Hepatocyte (in vitro differentiated cells): ENCODE measurements at regions not wholly inside any gene's neighbourhood (a gene's known extent, or its start where the extent isn't known, plus 50 kb on each side); places are given as distances from the start of the nearest gene placed in this dataset.

ENCODE experiments used
- DNase-seq: peaks from one replicate; pipeline ENCODE4 v3.0.0-alpha.2; 2016; ENCODE audit warnings: low spot score
- H2AFZ ChIP-seq: fragments of 200-600 bp; sonication (generic); 2 replicates; pipeline ENCODE4 v1.6.0; 2016; ENCODE audit warnings: antibody characterized with exemption, mild to moderate bottlenecking
- H3K27ac ChIP-seq: fragments of 200-600 bp; sonication (generic); 2 replicates; pipeline ENCODE4 v1.5.1; 2016; ENCODE audit warnings: mild to moderate bottlenecking
- H3K27me3 ChIP-seq: fragments of 200-600 bp; sonication (generic); 2 replicates; pipeline ENCODE4 v1.6.1; 2016
- H3K36me3 ChIP-seq: fragments of 200-600 bp; sonication (generic); replicated peaks from 2 replicates; pipeline ENCODE4 v1.5.1; 2016; ENCODE audit warnings: low read depth; ENCODE audit not compliant: insufficient read depth
- H3K4me1 ChIP-seq: fragments of 200-600 bp; sonication (generic); 2 replicates; pipeline ENCODE4 v1.5.1; 2016; ENCODE audit warnings: mild to moderate bottlenecking, moderate library complexity; ENCODE audit not compliant: insufficient read depth
- H3K4me2 ChIP-seq: fragments of 200-600 bp; sonication (generic); 2 replicates; pipeline ENCODE4 v1.6.0; 2016
- H3K4me3 ChIP-seq: fragments of 200-600 bp; sonication (generic); 2 replicates; pipeline ENCODE4 v1.5.1; 2016; ENCODE audit warnings: mild to moderate bottlenecking
- H3K79me2 ChIP-seq: fragments of 200-600 bp; sonication (generic); 2 replicates; pipeline ENCODE4 v1.6.0; 2017; ENCODE audit warnings: mild to moderate bottlenecking
- H3K9me2 ChIP-seq: fragments of 200-600 bp; sonication (generic); replicated peaks from 2 replicates; pipeline ENCODE4 v1.6.0; 2017; ENCODE audit warnings: mild to moderate bottlenecking; ENCODE audit not compliant: insufficient read depth
- H3K9me3 ChIP-seq: fragments of 200-600 bp; sonication (generic); 2 replicates; pipeline ENCODE4 v1.5.1; 2016; ENCODE audit warnings: low read depth, mild to moderate bottlenecking
- H4K20me1 ChIP-seq: fragments of 200-600 bp; sonication (generic); 2 replicates; pipeline ENCODE4 v1.6.0; 2016; ENCODE audit warnings: mild to moderate bottlenecking; ENCODE audit not compliant: insufficient read depth, poor library complexity, severe bottlenecking
- EZH2 ChIP-seq: fragments of 200-600 bp; sonication (generic); IDR thresholded peaks from 2 replicates; pipeline ENCODE4 v1.6.1; 2016; ENCODE audit warnings: antibody characterized with exemption, mild to moderate bottlenecking, borderline replicate concordance
- EZH2phosphoT487 ChIP-seq: fragments of 200-600 bp; sonication (generic); IDR thresholded peaks from one replicate; pipeline ENCODE4 v1.6.1; 2018; ENCODE audit warnings: antibody characterized with exemption, mild to moderate bottlenecking, low read depth, moderate library complexity; ENCODE audit not compliant: unreplicated experiment, severe bottlenecking
- WGBS: methylation state at CpG from one replicate; pipeline ENCODE4 v1.1.6; 2016; ENCODE audit warnings: low lambda C conversion rate; ENCODE audit errors: missing lambda C conversion rate; 5-methylcytosine and 5-hydroxymethylcytosine counted together
- TF ChIP-seq, protein P1 (sequence below): fragments of 200-600 bp; sonication (generic); IDR thresholded peaks from 2 replicates; pipeline ENCODE4 v1.5.1; 2016; ENCODE audit warnings: antibody characterized with exemption, mild to moderate bottlenecking; ENCODE audit not compliant: poor library complexity

DNA sequence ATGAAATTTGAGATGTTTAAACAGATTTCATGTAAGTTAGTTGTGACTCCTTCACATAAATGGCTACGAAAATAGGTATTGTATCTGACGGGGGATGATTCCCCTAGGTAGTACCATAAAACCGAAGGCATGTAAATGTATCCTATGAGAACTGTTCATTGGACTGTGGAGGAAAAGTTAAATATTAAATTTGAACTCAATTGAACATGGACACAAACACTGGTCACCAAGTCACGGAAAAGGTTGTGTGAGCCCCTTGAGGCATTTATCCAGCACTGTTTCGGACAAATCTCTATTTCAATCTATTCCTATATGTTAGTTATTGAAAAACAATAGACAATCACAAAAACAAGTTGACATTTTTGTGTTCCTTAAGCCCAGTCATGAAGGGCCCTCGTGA is 1014.3 kb upstream of the NOVA1 start:
- WGBS: 91% methylated on average over 6 of the region's 6 CpGs
- no peaks in the 10 kb centered on the region for H3K27me3 ChIP-seq
- no peak overlapping the region for H2AFZ ChIP-seq
- no peaks in the 10 kb centered on the region for H3K9me3 ChIP-seq
- TF ChIP-seq EZH2 (no peak), EZH2phosphoT487 (no peak)
- TF ChIP-seq, protein P1, sequence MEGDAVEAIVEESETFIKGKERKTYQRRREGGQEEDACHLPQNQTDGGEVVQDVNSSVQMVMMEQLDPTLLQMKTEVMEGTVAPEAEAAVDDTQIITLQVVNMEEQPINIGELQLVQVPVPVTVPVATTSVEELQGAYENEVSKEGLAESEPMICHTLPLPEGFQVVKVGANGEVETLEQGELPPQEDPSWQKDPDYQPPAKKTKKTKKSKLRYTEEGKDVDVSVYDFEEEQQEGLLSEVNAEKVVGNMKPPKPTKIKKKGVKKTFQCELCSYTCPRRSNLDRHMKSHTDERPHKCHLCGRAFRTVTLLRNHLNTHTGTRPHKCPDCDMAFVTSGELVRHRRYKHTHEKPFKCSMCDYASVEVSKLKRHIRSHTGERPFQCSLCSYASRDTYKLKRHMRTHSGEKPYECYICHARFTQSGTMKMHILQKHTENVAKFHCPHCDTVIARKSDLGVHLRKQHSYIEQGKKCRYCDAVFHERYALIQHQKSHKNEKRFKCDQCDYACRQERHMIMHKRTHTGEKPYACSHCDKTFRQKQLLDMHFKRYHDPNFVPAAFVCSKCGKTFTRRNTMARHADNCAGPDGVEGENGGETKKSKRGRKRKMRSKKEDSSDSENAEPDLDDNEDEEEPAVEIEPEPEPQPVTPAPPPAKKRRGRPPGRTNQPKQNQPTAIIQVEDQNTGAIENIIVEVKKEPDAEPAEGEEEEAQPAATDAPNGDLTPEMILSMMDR: no peak
- no peaks in the 10 kb centered on the region for H3K4me1 ChIP-seq
- H4K20me1 ChIP-seq: no peaks in the 10 kb centered on the region
- no peaks in the 10 kb centered on the region for H3K9me2 ChIP-seq
- no peak for DNase-seq
- no peak overlapping the region for H3K27ac ChIP-seq
- no peaks in the 10 kb centered on the region for H3K79me2 ChIP-seq
- no peaks in the 10 kb centered on the region for H3K36me3 ChIP-seq
- no peak overlapping the region for H3K4me3 ChIP-seq
- H3K4me2 ChIP-seq: no peak overlapping the region

DNA sequence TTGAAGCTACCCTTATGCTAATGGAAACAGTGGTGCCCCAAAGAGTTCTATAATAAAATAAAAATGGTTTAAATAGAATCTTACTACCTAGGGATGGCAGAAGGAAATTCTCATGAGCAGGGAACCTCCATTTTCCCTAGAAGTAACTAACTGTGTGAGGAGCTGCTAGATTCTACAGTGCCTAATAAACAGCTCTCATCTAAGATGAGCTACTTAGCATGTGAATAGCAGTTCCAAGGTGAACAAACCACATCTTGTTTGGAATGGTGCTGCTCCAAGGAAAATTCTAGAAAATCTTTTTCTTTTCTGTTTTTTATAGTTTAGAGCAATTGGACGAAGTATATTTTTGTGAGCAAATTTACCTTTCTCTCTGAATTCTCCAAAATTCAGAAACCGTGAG is 1015.3 kb upstream of the NOVA1 start:
- Histone ChIP-seq H4K20me1 (no peaks in the 10 kb centered on the region), H3K27ac (no peak overlapping the region), H3K79me2 (no peaks in the 10 kb centered on the region), H3K27me3 (no peaks in the 10 kb centered on the region), H3K36me3 (no peaks in the 10 kb centered on the region), H3K4me2 (no peak overlapping the region), H3K4me1 (no peaks in the 10 kb centered on the region), H3K9me3 (no peaks in the 10 kb centered on the region), H2AFZ (no peak overlapping the region), H3K4me3 (no peak overlapping the region), H3K9me2 (no peaks in the 10 kb centered on the region)
- 91% methylated on average over 2 of the region's 2 CpGs for WGBS
- DNase-seq: no peak
- TF ChIP-seq EZH2phosphoT487 (no peak), EZH2 (no peak)
- TF ChIP-seq, protein P1: no peak

DNA sequence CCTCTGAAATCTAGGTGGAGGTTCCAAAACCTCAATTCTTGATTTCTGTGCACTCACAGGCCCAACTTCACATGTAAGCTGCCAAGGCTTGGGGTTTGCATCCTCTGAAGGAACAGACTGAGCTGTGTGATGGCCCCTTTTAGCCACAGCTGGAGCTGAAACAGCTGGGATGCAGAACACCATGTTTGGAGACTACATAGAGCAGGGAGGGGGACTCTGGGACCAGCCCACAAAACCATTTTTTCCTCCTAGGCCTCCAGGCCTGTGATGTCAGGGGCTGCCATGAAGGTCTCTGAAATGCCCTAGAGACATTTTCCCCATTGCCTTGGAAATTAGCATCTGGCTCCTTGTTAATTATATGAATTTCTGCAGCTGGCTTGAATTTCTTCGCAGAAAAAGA is 1025.9 kb upstream of the NOVA1 start:
- H3K4me1 ChIP-seq: no peaks in the 10 kb centered on the region
- H3K27ac ChIP-seq: no peak overlapping the region
- no peaks in the 10 kb centered on the region for H3K9me2 ChIP-seq
- no peaks in the 10 kb centered on the region for H3K79me2 ChIP-seq
- TF ChIP-seq, protein P1: no peak
- no peak for TF ChIP-seq EZH2phosphoT487
- TF ChIP-seq EZH2: no peak
- no peaks in the 10 kb centered on the region for H3K27me3 ChIP-seq
- H2AFZ ChIP-seq: no peak overlapping the region
- H3K4me3 ChIP-seq: no peak overlapping the region
- no peak for DNase-seq
- H3K4me2 ChIP-seq: no peak overlapping the region
- no peaks in the 10 kb centered on the region for H3K9me3 ChIP-seq
- H4K20me1 ChIP-seq: no peaks in the 10 kb centered on the region
- 94% methylated on average over 1 of the region's 1 CpG for WGBS
- H3K36me3 ChIP-seq: no peaks in the 10 kb centered on the region
